ENCODE measurements at regions not wholly inside any gene's neighbourhood (a gene's known extent, or its start where the extent isn't known, plus 50 kb on each side); places are given as distances from the start of the nearest gene placed in this dataset.
"Not testable (repeated sequence)": the region's sequence is repeated elsewhere in the genome, so short reads cannot be mapped to it uniquely, and the experiment has no call there.

- DNase-seq = no peak
Measured at GRCh38 chr6:3617681-3618311, 133.7 kb downstream of the PXDC1 start.

DNA sequence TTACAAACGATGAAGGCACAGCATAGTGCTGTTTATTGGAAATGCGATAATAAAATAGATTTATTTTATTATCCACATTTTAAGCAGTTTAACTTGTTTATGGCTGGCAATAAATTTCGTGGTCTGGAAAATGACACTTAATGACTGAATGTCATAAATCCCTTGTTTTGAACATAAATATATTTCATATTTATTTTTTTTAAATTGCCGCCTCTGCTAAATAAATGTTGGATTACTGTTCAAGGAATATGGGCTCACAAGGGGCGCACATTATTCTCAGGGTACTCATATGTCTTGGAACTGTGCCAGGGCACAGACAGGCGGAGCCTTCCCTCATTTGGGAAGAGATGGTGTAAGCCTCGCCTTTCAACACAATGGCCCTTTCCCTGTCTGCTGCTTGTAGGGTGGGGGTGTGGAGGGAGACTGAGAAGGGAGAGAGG lies 134.3 kb downstream of the PXDC1 start:
- DNase-seq = peak; percentile 30

DNA sequence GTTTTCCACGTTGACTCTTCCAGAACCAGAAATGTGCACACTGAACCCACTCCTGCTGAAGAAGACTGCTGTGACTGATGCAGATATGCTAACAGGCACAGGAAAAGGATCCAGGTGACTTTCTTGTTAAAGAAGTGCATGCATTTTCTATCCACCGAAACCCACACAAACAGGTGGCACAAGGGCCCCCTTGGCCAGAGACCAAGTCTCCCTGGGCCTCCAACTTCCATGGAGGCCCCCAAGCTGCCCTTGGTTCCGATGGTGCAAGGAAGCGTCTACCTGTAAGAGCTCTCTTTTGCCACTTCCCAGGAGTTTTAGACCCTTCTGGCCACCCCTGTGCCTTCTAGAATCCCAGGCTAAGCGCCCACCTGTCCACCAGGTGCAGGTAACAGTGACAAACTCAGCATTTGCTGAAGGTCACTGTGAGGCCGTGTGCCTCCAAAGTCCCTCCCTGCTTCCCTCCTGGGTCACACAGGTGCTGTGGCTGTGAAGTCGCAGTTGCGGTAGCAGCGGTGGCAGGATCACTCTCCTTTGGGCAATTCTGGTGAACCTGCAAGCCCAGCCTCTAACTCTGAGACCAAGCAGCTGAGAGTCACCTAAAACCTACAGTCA lies 134.8 kb downstream of the PXDC1 start:
- no peak for DNase-seq

DNA sequence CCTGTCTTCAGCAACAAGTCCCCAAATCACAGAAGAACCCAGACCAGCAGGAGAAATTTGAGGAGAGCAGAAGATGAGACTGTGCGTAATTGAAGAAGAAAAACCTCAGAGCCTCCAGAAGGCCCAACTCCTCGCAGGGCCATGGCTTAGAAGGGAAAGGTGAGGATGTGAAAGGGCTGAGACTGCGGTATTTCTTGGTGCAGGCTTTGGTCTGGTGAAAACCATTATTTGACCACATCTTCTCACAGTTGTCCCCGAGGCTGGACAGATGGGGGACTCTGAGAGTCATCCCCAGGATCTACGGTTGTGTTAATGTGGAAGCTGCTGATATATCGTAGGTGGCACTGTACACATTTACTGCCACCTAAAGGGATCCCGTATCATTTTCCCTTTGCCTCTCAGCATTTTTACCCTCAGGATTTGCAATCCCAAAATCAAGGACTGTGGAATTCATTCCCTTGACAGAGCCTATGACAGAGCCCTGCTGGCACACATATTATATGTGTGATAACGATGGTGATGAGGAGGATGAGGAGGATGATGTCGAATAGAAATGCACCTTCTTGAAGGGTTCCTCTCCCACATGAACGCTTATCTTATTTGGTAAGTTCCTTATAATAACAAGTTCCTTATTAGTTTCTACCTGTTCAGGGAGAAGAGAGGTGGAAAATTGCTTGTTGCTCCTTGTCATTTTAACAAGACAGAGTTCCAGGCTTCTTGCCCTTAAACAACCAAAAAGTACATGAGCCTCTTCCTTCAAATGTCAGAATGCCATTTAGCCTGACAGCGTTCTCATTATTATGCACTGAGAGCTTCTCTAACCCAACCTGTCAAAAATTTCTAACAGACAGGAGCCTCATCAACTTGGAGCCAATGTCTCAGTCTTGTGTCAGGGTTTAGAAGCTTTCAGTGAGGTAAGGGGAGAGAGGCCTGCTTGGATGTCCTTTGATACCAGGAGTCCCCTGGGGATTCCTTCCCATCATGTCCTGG lies 135.8 kb downstream of the PXDC1 start:
- no peak for DNase-seq

- DNase-seq = no peak
Measured at GRCh38 chr6:3614918-3615317, 136.6 kb downstream of the PXDC1 start.

GRCh38 chr6:3613565-3613964 lies 137.9 kb downstream of the PXDC1 start:
- DNase-seq = not testable (repeated sequence)

DNA sequence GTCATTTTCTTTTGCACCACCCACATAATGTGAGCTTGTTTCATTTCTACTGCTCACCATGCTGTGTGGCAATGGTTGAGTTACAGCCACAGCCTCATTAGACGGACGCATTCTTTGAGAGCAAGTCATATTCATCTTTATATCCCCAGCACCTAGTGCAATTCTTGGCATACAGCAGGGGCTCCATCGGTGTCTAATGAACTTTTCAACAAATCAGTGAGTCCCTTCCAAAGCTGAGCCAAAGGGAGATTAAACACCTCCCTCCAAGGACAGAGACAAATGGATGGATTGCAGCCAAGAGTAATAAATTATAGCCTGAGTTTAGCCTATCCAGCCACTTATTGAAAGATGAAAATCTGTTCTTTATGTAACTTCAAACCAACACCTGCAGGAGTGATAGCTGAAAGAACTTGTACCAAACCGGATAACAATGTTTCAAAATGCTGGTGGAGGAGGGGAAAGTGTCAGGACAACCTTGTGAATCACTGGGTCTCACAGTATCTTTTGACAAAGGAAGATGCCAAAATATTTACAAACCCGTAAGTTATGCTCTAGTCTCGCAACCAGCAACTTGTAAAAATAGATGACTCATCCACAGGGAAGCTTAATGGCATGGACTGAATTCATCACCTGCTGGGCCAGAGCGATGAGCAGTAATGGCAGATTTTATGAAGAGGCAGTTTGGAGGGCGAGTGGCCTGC lies 139.0 kb downstream of the PXDC1 start:
- peak; percentile 32 for DNase-seq

DNA sequence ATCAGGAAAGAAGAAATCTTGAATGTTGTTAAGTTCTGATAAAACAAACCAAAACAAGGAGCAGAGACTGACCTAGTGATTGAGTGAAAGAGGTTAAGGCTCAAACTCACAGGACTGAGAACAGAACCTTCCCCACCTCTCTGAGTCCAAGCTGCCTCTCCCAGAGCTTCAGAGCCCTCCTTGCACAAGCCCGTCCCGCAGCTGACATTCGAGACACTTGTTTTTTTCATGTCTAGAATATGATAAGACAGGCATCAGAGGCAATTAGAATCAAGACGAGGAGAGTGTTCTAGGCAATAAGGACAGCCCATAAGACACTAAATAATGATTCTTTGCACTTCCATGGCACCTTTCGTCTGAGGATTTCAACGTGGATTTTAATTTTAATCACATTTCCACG lies 140.6 kb downstream of the PXDC1 start:
- DNase-seq = no peak

DNA sequence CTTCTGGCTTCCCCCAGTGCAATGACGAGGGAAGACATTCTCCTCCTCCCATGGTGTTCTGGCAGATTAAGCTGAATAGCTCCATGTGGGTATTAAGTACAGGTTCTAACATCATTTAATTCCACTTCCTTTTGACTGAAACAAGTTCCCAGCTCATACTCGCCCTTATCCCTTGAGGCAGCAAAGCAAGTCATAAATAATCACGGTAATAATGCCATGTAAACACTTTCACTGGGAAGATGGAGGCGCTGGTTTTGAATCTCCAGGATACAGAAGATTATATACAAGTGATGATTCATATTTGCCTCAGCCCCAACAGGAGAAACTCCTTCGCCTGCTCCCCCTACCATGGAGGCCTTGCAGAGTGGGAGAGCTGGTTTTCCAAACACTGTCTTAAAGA lies 141.3 kb downstream of the PXDC1 start:
- DNase-seq = peak; percentile 51

DNA sequence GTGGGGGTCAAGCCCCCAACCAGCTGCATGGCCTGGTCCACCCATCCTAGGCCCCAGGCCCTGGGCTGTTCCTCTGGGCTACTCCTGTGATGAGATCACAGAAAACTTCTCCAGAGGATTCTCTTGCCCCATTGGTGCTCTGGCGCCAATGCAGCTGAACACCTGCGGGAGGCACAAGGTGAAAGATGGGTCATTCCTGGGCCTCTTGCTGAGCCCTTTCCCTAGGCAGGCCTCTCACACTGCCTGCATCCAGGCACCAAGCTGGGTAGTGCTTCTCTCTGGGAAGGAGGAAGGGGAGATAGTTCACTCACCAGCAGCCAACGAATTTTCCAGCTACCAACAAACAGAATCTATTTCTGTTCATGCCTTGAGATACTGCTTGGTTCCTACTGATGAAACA lies 142.1 kb downstream of the PXDC1 start:
- no peak for DNase-seq

GRCh38 chr6:3608159-3608558 lies 143.4 kb downstream of the PXDC1 start:
- no peak for DNase-seq

GRCh38 chr6:3607599-3607998 lies 143.9 kb downstream of the PXDC1 start:
- no peak for DNase-seq

GRCh38 chr6:3607171-3607570 lies 144.3 kb downstream of the PXDC1 start:
- peak; percentile 63 for DNase-seq

DNA sequence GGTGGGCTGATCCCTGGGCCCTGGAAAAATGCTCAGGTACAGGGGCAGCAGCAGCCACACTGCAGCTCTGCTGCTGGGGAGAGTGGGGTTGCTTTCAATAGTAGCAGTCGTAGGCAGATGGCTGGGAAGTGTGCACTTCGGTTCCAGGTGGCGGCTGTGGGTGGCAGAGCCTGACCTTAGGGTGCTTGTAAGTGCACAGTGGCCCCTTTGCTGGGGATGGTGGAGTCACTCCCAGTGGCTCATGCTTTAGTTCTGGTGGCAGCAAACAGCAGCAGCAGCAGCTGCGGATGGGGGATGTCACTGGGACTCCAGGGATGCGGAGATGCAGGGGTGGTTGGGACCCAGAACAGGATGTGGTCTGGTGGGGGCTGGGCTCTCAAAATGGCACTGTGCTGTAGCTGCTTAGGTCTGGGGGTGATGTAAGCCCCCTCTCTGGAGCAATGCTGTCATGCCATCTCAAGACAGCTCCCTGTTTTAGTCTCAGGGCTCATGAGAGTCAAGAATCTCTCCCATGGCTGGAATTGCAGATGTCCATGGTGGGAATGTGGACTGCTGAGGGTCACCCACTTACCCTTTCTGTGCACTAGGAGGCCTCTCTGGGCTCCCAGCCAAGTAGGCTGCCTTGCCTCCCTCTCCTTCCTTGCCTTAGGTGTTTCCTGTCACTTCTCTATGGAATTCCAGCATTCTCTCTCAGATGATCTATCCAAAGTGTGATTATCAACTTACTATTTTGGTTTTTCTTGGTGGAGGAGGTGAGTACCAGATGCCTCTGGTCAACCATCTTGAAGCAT lies 146.7 kb upstream of the SLC22A23 start:
- DNase-seq = no peak

DNA sequence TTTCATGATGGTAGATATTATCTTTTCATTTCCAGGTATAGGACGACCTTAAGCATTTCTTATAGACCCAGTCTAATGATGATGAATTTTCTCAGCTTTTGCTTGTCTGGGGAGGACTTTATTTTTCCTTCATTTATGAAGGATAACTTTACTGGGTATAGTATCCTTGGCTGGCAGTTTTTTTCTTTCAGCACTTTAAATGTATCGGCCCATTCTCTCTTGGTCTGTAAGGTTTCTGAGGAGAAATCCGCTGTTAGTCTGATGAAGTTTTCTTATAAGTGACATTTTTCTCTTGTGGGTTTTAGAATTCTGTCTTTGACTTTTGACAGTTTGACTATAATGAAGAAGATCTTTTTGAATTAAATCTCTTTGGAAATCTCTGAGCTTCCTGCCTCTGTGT lies 144.7 kb upstream of the SLC22A23 start:
- DNase-seq = no peak

- DNase-seq = no peak
Measured at GRCh38 chr6:3597500-3598064, 140.7 kb upstream of the SLC22A23 start.

DNA sequence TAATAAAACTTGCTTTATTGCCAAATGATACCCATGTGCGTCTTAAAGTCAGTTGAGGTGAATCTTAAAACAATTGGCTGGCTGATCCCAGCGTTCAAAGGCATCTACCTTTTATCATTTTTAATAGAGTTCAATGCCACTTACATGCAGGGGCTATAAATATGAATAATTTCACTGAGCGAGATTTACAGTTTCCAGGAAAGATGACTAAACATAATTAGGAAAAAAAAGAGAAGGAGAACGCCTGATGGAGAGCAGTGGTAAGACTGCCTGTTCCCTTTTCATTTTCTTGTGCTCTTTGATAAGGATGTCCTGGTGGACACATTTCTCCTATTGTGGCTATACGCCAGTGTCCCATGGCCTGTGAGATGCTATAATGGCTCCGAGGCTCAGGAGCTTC lies 139.9 kb upstream of the SLC22A23 start:
- DNase-seq = no peak

DNA sequence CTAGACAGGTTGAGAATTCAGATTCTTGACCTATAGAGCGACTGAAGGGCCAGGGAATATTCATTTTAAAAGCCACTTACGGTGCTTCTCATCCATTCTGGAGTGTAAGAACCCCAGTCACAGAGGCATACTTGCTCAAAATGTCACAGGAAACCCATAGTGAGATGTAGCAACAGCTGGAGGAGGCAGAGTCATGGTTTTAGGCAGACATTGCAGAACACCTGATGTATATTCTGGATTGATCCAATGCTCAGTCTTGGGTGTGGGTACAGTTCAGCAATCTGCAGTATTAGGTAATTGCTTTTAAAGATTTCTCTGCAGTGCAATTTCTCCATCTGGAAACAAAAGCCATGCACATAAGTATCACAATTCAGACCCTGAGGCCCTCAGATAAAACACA lies 137.4 kb upstream of the SLC22A23 start:
- no peak for DNase-seq

DNA sequence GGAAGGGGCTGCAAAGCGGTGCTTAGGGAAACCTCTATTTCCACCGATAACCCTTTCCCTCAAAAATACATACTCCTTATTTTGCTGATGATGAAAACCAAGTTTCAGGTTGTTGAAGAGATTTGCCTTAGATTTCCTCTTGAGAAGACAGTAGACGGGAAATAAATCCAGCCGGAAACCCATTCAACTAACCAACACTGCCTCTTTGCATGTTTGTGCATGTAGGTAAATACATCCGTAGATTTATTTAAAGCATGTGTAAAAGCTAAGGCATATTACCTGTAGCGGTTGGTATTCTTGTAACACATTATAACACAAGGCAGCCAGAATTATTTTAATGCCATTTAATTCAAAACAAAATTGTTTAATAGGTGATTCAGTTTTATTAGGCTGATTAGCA lies 136.3 kb upstream of the SLC22A23 start:
- no peak for DNase-seq

DNA sequence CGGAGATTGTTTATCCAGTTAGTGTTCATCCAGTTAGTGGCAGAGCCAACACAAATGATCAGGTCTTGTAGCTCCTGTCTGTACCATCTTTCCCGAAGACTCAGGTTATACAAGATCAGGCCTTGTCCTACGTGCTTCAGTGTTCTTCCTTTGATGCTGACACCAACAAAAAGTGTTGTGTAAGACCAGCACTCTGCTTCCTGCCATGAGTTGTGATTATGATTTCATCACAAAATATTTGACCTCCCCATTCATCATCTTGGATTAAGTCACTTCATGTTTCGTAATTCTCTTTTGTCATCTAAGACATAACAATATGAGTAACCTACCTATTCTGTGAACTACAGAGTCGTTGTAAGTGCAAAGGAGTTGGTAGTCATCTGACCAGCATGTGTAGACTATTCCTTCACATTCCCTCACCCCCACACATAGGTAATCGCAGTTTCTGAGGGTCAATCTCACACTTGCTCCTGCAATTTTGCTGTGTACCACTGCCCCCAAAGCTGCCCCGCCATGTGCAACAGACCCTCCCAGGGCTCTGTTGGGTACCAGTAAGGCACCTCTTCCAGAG lies 135.6 kb upstream of the SLC22A23 start:
- no peak for DNase-seq

- no peak for DNase-seq
Measured at GRCh38 chr6:3591970-3592369, 135.1 kb upstream of the SLC22A23 start.
